KMS-11 (cell line): ENCODE measurements at regions not wholly inside any gene's neighbourhood (a gene's known extent, or its start where the extent isn't known, plus 50 kb on each side); places are given as distances from the start of the nearest gene placed in this dataset.

ENCODE experiments used
- H2AFZ ChIP-seq: fragments of 200-600 bp; sonication (generic); 2 replicates; pipeline ENCODE4 v1.6.1; 2016; ENCODE audit warnings: antibody characterized with exemption, mixed run types, low read depth
- H3K27ac ChIP-seq: fragments of 200-600 bp; sonication (generic); 2 replicates; pipeline ENCODE4 v1.6.1; 2016; ENCODE audit warnings: mild to moderate bottlenecking, mixed run types
- H3K27me3 ChIP-seq: fragments of 200-600 bp; sonication (generic); 2 replicates; pipeline ENCODE4 v1.6.1; 2017; ENCODE audit warnings: mild to moderate bottlenecking, low read depth, mixed run types, moderate library complexity; ENCODE audit not compliant: insufficient read depth
- H3K36me3 ChIP-seq: fragments of 200-600 bp; sonication (generic); 2 replicates; pipeline ENCODE4 v1.6.1; 2017; ENCODE audit warnings: mild to moderate bottlenecking, mixed run types; ENCODE audit not compliant: insufficient read depth
- H3K4me1 ChIP-seq: fragments of 200-600 bp; sonication (generic); 2 replicates; pipeline ENCODE4 v1.6.1; 2016; ENCODE audit warnings: mild to moderate bottlenecking, low read depth, mixed run types; ENCODE audit not compliant: poor library complexity, severe bottlenecking
- H3K4me2 ChIP-seq: fragments of 200-600 bp; sonication (generic); 2 replicates; pipeline ENCODE4 v1.7.0; 2016; ENCODE audit warnings: mild to moderate bottlenecking, mixed run types
- H3K4me3 ChIP-seq: fragments of 200-600 bp; sonication (generic); IDR thresholded peaks from 2 replicates; pipeline ENCODE4 v1.6.1; 2017; ENCODE audit warnings: low read depth, low read length, mixed read lengths; ENCODE audit not compliant: insufficient read depth
- H3K79me2 ChIP-seq: fragments of 200-600 bp; sonication (generic); 2 replicates; pipeline ENCODE4 v1.6.1; 2016; ENCODE audit warnings: low read depth, mixed run types; ENCODE audit not compliant: insufficient read depth
- H3K9ac ChIP-seq: fragments of 200-600 bp; sonication (generic); 2 replicates; pipeline ENCODE4 v1.6.1; 2016; ENCODE audit warnings: mild to moderate bottlenecking, mixed run types
- H4K20me1 ChIP-seq: fragments of 200-600 bp; sonication (generic); 2 replicates; pipeline ENCODE4 v1.6.1; 2016; ENCODE audit warnings: mild to moderate bottlenecking, mixed run types; ENCODE audit not compliant: insufficient read depth
- TF ChIP-seq, protein P1 (sequence below): fragments of 200-600 bp; sonication (generic); conservative IDR thresholded peaks from 2 replicates; pipeline ENCODE4 v1.6.1; 2017; ENCODE audit warnings: low read depth, mild to moderate bottlenecking, antibody characterized with exemption, low read length, moderate library complexity, mixed read lengths

DNA sequence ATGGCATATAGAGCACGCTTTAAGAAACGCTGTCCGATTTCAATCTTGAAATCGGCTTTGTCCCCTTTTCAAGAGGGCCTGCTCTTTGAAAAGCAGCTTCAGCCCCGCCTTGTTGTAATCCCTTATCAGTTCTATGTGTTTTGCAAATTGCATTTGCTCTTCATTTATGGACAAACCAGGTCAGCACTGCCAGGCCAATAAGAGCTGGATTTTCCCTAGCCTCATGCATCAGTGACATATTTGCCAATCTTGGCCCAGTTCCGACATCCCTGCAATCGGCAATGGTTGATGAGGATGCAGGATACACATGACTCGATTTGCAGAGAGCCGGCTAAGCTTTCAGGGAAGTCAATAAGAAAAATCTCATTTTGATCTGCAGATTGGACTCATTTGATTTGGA is 529.1 kb upstream of the CLINT1 start:
- TF ChIP-seq, protein P1, sequence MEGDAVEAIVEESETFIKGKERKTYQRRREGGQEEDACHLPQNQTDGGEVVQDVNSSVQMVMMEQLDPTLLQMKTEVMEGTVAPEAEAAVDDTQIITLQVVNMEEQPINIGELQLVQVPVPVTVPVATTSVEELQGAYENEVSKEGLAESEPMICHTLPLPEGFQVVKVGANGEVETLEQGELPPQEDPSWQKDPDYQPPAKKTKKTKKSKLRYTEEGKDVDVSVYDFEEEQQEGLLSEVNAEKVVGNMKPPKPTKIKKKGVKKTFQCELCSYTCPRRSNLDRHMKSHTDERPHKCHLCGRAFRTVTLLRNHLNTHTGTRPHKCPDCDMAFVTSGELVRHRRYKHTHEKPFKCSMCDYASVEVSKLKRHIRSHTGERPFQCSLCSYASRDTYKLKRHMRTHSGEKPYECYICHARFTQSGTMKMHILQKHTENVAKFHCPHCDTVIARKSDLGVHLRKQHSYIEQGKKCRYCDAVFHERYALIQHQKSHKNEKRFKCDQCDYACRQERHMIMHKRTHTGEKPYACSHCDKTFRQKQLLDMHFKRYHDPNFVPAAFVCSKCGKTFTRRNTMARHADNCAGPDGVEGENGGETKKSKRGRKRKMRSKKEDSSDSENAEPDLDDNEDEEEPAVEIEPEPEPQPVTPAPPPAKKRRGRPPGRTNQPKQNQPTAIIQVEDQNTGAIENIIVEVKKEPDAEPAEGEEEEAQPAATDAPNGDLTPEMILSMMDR: no peak
- no peak overlapping the region for H3K4me2 ChIP-seq
- H3K9ac ChIP-seq: no peak overlapping the region
- H3K79me2 ChIP-seq: no peaks in the 10 kb centered on the region
- H3K36me3 ChIP-seq: no peaks in the 10 kb centered on the region
- H3K4me3 ChIP-seq: no peak overlapping the region
- H2AFZ ChIP-seq: no peak overlapping the region
- no peaks in the 10 kb centered on the region for H4K20me1 ChIP-seq
- no peaks in the 10 kb centered on the region for H3K4me1 ChIP-seq
- no peaks in the 10 kb centered on the region for H3K27me3 ChIP-seq
- no peak overlapping the region for H3K27ac ChIP-seq

DNA sequence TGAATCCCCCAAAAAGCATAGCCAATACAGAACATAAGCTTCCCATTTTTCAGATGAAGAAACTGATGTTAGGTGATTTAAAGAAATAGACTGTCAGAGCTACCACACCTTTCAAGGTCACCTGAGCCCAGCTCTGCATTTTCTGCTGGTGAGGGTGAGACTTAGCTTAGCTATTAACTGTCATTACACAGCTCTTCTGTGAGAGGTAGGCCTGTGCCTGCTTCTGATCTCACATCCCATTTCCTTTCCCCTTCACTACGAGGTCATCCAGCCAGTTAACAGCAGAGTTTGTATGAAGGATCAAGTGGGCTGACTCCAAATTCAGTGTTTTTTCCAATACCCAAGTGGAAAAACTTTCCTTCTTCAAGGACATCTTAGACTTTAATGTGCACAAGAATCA is 528.6 kb upstream of the CLINT1 start:
- Histone ChIP-seq H3K36me3 (no peaks in the 10 kb centered on the region), H3K9ac (no peak overlapping the region)

DNA sequence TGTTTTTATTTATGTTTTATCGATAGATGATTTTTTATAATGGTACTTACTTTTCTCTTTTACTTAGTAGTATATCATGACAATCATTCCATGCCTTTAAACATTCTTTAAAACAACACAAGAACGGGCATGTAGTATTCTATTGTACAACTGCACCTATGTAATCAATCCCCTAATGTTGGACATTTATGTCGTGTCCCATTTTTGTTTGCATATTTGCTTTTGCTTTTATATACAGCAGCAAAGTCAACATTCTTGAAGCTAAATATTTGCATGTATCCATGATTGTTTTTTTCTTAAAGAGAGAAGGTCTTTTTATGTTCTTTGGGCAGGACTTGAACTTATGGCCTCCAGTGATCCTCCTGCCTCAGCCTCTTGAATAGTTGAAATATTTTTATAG is 527.0 kb upstream of the CLINT1 start:
- H2AFZ ChIP-seq: no peak overlapping the region
- no peaks in the 10 kb centered on the region for H4K20me1 ChIP-seq
- no peaks in the 10 kb centered on the region for H3K4me1 ChIP-seq
- no peaks in the 10 kb centered on the region for H3K36me3 ChIP-seq
- H3K4me2 ChIP-seq: no peak overlapping the region
- H3K4me3 ChIP-seq: no peak overlapping the region
- no peak overlapping the region for H3K9ac ChIP-seq
- TF ChIP-seq, protein P1: no peak
- H3K79me2 ChIP-seq: no peaks in the 10 kb centered on the region
- no peaks in the 10 kb centered on the region for H3K27me3 ChIP-seq
- no peak overlapping the region for H3K27ac ChIP-seq

More for the DNA sequence above, 528.6 kb upstream of the CLINT1 start:
- Histone ChIP-seq H2AFZ (no peak overlapping the region), H3K79me2 (no peaks in the 10 kb centered on the region), H3K27me3 (no peaks in the 10 kb centered on the region), H3K4me3 (no peak overlapping the region), H3K4me2 (no peak overlapping the region), H3K4me1 (no peaks in the 10 kb centered on the region), H3K27ac (no peak overlapping the region), H4K20me1 (no peaks in the 10 kb centered on the region)
- TF ChIP-seq, protein P1: no peak

DNA sequence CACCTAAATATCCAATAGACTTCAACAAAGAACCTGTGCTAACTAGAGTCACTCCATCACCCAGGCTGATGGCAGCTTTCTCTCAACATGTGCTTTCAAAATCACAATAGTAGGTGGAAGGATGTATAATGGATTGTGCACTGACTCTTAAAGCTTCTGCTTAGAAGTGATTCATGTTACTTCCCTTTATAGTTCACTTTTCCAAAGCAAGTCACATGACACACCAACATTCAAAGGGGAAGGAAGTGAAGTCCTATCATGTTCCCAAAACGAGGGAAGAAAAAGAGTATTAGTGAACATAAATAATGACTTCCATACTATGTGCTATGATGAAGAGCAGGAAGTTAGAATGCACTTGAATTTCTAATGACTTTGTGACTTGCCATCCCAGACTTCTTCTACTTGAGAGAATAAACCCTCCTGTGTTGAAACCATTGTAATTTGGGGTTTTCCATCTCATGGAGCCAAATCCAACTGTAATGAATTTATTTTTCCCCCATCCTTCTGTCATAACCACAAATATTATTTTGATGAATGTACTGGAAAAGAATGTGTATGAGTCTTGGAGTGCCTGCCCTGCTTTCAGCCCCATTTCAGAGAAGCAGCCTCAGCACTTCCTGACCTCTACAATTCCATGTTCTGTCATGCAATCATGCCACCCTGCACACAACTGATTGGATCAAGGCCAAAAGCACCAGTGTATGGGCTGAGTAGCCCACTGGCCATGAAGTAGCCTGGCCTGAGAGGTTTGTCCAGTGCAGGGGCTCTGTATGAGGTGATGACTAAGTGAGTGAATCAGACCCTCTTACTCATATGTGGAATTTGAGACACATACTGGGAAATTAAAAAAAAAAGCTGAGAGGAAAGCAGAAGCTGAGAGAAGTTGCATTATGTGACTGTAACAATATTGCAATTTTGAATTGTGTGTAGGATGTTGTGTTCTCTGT is 525.9 kb upstream of the CLINT1 start:
- H3K4me1 ChIP-seq: no peaks in the 10 kb centered on the region
- no peaks in the 10 kb centered on the region for H3K27me3 ChIP-seq
- no peaks in the 10 kb centered on the region for H3K79me2 ChIP-seq
- H3K36me3 ChIP-seq: no peaks in the 10 kb centered on the region
- H3K4me3 ChIP-seq: no peak overlapping the region
- H3K27ac ChIP-seq: no peak overlapping the region
- no peak overlapping the region for H3K4me2 ChIP-seq
- H3K9ac ChIP-seq: no peak overlapping the region
- H4K20me1 ChIP-seq: no peaks in the 10 kb centered on the region
- TF ChIP-seq, protein P1: no peak
- no peak overlapping the region for H2AFZ ChIP-seq
